Stimulated activated CD8-positive, alpha-beta memory T cell treated with anti-CD3 and anti-CD28 coated beads, Interleukin-12 subunit alpha, Interleukin-12 subunit beta, amount 100 ng/mL, for 1 hour (primary cell): ENCODE measurements at regions not wholly inside any gene's neighbourhood (a gene's known extent, or its start where the extent isn't known, plus 50 kb on each side); places are given as distances from the start of the nearest gene placed in this dataset.
"Not testable (repeated sequence)": the region's sequence is repeated elsewhere in the genome, so short reads cannot be mapped to it uniquely, and the experiment has no call there.

Experiments
- DNase-seq: peaks from one replicate; pipeline ENCODE4 v3.0.0-alpha.2; 2020; ENCODE audit warnings: low read depth

DNA sequence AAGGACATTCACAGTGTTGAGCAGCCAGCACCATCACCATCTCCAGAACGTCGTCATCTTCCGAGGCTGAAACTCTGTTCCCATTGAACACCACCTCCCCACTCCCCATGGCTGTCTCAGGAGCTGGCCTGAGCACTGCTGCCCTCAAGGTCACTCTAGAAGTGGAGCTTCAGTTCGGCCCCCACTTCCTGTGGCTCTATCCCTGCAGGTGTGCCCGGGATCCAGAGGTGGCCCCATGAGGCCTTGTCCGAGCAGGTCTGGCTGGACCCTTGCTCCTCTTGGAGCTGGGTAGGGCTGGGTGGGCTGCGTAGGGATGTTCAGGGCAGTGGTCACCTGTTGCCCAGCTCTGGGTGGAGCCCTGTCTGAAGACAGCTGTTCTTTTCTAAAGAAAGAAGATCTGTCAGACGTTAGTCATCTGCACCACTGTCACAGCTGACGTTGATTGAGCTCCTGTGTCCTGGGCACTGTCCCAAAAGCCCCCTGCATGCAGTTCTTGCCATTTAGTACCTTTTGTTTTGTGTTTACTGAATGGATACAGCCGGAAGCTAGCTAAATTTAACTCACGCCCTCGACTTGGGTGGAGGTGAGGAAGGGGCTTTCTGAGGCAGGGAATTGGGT is 75.5 kb upstream of the CLDN5 start:
- DNase-seq: no peak

DNA sequence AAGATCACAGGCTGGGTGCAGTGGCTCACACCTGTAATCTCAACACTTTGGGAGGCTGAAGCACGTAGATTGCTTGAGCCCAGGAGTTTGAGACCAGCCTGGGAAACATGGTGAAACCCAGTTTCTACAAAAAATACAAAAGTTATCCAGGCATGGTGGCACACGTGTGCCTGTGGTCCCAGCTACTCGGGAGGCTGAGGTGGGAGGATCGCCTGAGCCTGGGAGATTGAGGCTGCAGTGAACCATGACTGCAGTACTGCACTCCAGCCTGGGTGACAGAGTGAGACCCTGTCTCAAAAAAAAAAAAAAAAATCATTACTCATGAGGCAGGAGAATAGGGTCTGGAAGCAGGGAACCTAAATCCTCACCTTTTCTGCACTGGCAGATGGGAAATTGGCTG is 79.1 kb upstream of the CLDN5 start:
- not testable (repeated sequence) for DNase-seq

DNA sequence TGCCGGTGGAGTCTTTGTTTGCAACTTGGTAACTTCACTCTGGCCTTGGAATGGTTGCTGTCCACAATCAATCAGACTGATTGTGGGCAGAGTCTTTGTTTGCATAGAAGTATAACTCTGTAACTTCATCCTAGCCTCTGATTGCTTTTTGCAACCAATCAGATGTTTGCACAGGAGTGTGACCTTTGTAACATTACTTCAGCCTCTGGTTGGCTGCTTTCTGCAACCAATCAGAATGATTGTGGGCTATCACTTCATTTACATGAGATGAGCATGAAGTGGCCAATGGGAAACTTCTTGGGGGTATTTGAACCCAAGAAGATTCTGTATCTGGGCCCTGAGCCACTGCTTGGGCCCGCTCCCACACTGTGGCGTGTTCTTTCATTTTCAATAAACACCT is 79.6 kb upstream of the CLDN5 start:
- no peak for DNase-seq

DNA sequence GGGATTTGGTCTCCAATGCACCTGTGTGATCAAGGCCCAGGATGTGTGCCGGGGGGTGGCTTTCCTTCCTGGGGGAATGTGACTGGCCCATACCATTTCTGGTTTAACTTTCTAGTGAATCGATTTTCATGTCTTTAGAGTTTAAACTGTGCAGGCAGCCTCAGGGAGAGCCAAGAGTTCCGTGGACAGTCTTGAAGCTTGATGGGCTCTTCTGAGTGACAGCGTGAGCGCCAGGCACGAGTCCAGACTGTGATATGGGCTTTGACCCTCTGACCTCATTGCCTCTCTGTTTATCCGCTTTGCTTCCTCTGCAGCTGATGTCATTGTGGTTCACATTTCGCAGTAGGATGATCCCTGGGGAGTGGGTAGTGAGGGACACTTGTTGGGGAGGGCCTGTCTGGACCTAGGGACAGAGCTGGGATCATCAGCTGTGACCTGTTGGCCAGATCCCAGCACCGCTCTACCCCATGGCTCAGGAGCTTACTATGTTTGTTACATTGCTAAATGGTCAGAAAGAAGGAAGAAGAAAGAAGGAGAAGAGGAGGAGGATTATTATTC is 80.6 kb upstream of the CLDN5 start:
- DNase-seq: no peak

DNA sequence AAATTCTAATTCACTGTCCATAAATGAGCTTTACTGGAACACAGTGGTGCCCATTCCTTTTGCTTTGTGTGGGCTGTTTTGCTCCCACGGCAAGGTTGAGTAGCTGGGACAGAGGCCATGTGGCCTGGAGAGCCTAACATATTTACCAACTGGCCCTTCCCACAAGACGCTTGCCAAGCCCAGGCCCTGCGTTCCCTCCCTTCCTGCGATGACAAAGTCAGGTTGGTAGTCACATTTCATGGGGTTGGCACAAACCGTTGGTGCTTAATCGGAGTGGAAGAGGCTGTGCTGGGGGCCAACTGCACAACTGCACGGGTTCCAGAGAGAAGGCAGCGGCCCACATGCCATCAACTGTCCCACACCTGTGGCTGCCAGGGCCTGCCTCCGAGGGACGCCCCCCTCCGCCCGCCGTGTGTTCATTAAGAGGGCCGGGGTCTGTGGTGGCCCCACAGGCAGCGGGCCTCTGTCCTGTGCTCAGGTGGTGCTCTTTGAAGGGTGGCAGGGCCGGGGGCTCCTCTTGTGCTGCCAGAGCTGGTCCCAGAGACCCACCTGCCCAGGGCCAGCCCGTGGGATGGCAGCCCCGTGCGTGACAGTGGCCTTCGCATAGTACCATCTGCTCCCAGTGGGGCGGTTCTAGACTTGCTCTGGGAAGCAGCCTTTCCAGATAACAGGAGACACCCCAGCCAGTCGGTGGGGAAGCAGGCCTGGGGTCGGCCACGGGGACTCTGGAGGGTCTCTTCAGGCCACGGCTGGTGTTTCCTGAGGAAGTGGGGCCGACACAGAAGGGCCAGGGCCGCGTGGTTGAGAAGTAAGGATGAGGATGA is 81.5 kb upstream of the CLDN5 start:
- no peak for DNase-seq

DNA sequence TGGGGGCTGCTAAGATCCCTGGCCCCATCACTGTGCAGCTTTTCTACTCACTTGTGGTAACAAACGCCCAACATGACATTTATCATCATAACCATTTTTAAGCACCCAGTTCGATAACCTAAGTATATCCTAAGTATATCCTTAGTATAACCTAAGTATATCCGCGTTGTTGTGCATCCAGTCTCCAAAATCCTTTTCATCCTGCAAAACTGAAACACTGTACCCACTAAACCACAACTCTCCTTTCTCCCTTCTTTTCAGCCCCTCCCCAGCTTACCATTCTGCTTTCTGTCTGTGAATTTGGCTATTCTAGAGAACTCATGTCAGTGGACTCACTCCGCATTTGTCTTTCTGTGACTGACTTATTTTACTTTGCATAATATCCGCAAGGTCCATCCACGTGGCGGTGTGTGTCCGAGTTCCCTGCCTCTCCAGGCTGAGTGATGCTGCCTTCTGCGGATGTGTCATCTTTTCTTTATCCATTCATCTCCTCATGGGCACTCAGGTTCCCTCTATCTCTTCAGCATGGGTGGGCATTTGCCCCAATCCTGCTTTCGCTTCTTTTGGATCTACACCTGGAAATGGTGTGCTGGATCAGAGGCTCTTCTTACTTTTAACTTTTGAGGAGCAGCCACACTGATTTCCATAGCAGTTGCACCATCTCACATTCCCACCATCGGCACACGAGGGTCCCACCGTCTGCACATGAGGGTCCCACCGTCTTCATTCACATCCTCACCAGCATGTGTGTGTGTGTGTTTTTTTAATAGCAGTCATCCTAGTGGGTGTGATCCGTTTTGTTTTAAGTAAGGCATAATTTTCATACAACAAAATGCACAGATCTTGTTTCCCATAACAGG is 82.4 kb upstream of the CLDN5 start:
- DNase-seq: no peak

DNA sequence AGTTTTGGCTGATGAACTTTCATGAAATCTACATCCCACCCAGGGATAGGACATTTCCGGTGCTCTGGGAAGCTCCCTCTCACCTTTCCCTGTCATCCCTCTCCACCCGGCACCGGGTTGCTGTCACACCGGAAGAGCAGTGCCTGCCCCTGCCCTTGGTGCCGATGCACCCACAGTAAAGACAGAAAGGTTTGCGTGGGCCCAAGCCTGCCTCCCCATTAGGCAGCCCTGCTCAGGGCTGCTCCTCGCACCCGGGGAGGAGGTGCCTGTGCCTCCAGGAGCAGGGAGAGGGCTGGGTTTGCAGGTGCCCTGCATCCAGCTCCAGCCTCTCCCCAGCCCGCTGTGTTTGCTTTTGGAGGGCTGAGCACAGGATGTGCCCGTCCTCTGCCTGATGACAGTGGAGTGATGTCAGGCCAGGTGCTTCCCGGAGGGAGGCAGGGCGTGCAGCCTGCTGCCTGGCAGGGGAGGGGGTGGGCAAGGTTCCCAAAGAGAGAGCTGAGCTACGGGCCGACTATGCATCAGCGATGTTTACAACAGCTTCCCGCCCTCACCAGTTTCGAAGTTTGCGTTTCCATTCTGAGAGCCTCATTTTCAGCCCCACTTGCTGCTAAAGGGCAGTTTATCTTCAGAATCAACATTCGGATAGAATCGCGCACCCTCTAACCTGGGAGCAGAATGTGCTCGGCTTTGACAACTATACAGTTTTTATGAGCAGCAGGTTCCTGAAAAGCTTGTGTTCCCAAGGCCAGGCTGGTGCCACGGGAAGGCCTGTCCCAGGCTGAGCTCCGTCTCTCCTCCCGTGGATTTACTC is 83.2 kb upstream of the CLDN5 start:
- no peak for DNase-seq

DNA sequence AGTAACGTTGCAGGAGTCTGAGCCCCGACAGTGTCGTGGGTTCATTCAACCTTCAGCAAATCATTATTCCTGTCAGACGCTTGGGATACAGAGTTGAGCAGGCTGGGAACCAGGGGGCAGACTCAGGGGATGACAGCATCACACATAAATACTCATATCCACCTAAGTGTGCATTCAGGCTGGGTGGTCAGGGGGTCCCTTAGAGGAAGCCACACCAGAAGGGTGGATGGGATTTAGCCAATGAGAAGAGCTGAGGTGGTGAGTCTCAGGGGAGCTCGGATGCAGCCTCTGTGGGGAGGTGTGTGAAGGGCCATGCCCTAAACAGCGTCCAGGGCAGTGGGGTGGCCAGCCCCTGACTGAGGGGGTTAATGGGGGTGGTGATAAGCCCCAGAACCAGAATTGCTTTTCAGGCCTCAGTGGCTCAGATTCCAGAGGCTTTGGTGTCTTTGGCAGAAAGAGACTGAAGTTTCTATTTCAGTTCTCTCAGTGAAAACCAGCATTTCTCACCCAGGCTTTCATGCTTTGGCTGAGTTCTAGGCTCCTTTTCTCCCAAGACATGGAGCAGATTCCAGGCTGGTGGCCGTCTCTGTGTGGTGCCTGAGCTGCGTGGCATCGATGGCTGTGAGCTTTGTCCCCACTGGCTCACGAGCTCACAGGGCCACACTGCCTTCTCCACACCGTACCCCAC is 83.9 kb upstream of the CLDN5 start:
- DNase-seq: no peak

DNA sequence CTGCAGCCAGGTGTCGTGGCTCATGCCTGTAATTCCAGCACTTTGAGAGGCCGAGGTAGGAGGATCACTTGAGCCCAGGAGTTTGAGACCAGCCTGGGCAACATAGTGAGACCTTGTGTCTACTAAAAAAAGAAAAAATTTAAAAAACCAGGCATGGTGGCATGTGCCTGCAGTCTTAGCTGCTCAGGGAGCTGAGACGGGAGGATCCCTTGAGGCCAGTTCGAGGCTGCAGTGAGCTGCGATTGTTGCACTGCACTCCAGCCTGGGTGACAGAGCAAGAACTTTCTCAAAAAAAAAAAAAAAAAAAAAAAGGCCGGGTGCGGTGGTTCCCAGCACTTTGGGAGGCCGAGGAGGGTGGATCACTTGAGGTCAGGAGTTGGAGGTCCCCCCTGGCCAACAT is 85.5 kb upstream of the CLDN5 start:
- not testable (repeated sequence) for DNase-seq

DNA sequence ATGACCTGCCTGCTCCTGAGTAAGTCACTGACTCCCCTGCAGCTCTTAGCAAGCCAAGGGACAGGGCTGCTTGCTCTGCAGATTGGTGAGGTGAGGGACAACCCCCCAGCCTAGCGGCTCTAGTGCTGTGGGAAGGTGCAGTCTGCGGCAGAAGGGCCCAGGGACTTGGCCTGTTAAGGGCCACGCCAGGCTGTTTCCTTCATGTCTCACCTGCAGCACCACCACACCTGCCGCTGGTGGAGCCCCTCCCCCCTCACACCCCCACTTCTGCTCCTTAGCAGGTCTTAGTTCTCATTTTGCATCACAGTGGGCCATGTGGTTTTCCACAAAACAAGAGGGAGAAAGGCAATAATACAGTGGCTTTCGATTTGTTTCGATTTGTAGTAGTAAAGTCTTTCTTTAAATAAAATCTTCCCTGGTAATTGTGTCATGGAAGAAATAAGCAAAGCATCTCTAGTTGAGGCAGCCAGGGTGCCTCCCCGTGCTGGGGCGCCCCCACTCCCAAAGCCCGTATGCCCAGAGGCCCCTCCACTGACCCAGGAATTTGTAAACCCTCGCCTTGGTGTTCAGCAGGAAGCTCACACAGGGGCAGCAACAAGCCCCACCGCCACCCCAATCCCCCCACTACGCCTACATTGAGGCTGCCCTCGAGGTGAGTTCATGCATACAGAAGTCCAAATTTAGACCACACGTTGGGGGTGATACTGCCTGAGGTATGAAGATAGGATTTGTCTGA is 86.5 kb upstream of the CLDN5 start:
- DNase-seq: no peak

DNA sequence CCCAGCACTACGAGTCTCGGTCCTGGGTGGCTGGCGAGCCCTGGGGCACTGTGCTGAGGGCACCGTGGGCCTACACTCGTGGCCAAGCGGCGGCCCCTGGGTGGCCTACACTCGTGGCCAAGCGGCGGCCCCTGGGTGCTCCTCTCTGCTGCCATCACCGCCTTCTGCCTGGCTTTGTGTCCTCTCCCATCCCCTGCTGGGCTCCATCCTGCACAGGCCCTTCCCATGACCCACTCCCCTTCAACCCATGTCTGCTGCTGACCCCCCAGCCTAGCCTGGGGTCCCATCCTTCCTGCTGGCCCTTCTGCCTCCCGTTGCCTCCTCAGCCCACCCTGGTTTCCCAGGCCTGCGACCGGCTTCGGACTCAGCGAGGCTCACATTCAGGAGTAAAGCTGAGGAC is 87.4 kb upstream of the CLDN5 start:
- DNase-seq: no peak

DNA sequence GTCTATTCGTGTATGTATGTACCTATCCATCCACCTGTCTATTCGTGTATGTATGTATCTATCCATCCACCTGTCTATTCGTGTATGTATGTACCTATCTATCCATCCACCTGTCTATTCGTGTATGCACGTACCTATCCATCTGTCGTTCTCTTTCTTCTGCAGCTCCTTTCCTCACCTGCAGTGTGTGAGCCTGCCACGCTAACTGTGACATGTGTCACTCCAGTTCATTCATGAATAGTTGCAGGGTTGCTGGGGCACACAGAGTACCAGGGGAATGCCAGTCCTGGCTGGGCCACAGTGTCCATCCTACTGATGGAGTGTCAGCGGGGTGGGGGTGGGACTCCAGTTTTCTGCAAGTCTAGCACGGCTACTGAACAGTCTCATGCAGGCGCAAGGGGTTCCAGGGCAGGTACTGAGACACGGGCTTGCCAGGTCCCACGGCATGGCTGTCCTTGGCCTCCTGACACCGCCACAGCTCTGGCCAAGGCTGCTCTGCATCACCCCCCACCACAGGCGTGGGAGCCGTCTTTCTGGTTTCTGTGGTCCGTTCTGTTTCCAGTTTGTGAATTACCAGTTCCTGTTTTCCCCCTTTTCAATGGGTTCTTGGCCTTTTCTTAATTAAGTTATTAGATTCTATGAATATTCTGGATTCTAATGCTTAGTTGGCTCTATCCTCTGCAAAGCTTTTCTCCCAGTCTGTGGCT is 88.8 kb upstream of the CLDN5 start:
- no peak for DNase-seq

DNA sequence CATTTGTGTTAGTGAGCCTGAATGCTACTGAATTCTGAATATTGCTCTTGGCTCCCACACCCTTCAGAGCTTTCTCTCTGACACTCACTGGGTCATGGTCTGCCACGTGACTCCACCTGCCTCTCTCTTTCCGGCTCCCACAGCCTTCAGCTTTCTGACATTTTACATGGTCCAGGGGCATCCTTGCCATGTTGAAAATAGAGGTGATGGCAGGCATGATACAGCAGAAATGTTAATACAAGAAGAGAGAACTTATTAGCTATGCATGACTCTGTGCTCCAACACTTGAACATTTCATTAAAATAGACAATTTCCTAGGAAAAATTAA is 90.3 kb upstream of the CLDN5 start:
- no peak for DNase-seq

DNA sequence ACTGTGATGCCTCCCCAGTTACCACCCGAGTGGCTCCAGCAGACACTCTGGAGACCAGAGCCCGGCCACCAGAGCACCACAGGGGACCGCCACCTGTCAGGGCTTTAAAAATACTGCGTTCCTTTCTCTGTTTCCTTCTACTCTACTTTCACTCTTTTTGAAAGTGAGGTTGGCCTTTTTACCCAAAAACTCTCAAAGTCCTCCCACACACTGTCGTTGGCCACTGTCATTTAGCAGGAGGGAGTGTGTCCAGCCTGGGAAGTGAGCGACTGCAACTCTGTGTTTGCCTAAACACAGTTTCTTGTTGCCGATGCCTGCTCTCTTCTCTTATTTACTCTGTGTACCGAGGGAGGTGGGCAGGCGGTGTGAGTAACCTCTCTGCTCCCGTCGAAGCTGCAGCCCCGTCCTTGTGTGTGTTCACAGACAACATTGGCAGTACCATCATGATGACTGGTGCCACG is 90.8 kb upstream of the CLDN5 start:
- no peak for DNase-seq

DNA sequence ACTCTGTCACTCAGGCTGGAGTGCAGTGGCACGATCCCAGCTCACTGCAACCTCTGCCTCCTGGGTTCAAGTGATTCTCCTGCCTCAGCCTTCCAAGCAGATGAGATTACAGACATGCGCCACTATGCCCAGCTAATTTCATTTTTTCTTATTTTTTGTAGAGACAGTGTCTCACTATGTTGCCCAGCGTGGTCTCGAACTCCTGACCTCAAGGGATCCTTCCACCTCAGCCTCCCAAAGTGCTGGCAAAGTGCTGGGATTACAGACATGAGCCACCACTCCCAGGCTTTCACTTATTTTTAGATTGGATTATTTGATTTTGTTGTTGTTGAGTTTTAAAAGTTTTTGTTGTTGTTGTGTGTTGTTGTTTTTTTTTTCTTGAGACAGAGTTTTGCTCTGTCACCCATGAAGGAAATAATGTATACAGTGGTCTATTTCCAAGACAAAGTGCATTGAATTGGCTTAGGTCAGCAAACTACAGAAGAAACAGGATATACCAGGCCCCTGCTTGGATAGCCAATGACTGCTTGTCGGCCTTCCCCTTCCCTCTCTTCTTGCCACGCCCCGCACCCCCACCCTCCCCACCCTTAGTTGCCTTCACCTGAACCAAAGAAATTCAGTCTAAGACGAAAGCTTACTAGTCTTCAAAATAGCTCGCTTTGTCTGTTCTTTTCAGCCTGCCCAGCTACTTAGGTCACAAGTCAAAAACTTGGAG is 91.8 kb upstream of the CLDN5 start:
- DNase-seq: no peak

DNA sequence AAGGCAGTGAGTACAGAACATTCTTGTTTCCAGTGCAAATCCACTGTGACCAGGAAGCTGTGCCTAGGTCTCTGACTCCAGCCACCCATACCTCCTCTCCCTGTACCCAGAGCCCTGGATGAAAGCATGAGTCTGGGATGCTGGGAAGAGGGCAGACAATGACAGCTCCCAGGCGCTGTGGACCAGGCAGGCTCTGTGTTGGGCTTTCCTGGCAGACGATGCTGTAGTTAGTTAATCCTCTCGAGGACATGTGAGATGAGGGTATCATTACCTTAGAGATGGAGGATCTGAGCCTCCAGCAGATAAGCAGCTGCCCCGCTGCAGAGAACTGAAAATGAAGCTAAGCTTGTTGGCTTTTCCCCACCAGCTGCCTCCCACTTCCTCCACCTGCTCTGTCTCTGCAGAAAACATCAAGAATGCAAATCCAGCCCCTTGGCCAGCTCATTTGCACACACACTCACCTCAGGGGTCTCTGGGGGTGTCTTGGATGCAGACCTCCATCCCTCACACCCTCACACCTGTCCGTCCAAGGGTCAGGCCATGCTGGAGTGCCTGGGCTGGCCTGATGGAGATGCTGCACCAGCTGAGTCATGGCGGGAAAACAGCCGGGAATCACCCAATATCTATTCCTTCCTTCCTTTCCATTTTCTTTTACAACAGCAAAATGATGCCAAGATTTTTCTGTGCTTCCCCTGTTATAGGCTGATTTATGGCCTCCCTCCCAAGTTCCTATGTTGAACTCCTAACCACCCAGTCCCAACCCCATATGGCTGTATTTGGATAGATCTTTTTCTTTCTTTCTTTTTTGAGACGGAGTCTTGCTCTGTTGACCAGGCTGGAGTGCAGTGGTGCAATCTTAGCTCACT is 94.9 kb upstream of the SEPTIN5 start:
- DNase-seq: no peak

DNA sequence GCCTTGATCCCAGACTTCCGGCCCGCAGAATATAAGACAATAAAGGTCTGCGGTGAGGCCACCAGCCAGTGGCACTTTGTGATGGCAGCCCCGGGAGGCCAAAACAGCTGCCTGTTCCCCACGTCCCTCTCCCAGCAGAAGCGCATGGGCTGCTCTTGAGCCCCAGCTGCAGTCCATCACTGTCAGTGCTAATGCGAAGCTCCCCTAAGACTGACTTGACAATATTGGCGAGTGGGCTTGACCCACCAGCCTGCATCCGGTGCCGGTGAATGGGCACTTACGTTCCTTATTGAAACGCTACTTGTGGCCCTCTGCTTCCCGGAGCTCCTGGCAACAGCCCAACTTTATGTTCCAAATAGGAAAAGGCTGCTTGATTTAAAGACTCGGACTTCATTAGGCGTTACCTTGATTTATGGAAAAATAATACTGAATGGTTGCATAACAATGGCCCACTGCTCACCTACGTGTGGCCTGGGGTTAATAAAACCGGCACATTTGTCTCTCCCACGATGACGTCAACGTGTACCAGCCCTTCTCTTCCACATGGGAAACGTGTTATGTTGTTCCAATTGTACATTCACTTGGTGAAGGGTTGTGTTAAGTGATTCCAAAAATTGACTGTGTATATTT is 93.4 kb upstream of the SEPTIN5 start:
- DNase-seq: no peak
